ENCODE measurements at regions not wholly inside any gene's neighbourhood (a gene's known extent, or its start where the extent isn't known, plus 50 kb on each side); places are given as distances from the start of the nearest gene placed in this dataset.

- TF ChIP-seq, protein P1, sequence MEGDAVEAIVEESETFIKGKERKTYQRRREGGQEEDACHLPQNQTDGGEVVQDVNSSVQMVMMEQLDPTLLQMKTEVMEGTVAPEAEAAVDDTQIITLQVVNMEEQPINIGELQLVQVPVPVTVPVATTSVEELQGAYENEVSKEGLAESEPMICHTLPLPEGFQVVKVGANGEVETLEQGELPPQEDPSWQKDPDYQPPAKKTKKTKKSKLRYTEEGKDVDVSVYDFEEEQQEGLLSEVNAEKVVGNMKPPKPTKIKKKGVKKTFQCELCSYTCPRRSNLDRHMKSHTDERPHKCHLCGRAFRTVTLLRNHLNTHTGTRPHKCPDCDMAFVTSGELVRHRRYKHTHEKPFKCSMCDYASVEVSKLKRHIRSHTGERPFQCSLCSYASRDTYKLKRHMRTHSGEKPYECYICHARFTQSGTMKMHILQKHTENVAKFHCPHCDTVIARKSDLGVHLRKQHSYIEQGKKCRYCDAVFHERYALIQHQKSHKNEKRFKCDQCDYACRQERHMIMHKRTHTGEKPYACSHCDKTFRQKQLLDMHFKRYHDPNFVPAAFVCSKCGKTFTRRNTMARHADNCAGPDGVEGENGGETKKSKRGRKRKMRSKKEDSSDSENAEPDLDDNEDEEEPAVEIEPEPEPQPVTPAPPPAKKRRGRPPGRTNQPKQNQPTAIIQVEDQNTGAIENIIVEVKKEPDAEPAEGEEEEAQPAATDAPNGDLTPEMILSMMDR (IDR thresholded peaks at IDR 0.05), result no peak
- no peak for TF ChIP-seq POLR2A (IDR thresholded peaks at IDR 0.05)
Measured at GRCh38 chr7:145030754-145031153, 194.9 kb upstream of the TPK1 start.

Measured in thyroid gland (tissue), 4 donors.